HG03565 (cell line): ENCODE measurements at regions not wholly inside any gene's neighbourhood (a gene's known extent, or its start where the extent isn't known, plus 50 kb on each side); places are given as distances from the start of the nearest gene placed in this dataset.
A peak's percentile ranks its signal among the peaks of the same experiment; 100 is the strongest.
"Not testable (repeated sequence)": the region's sequence is repeated elsewhere in the genome, so short reads cannot be mapped to it uniquely, and the experiment has no call there.

Source experiments
- ATAC-seq: cut with Tn5 transposase; IDR thresholded peaks from one replicate; pipeline ENCODE4 v1.9.1; 2021; ENCODE audit warnings: mild to moderate bottlenecking, moderate library complexity; ENCODE audit not compliant: unreplicated experiment

DNA sequence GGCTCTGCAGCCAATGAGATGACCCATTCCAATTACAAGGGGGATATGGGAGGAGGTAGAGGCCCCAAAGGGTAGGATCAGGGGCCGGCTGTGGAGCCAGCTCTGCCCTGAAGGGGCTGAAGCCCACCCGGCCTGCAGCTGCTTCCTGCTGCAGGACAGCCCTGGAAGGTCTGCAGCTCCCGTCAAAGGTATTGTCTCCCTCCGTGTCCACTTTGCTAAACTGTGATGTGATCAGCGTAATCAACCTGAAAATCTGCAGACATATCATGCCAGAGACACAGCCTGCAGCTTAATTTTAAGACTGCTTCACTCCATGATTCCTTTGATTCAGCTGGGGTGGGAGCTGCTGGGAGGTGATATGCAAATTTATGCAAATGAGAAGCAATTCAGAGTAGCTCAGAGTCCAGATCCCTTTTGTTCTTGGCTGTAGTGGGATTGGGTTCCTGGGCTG is 90.7 kb downstream of the GADD45G start:
- no peak for ATAC-seq

DNA sequence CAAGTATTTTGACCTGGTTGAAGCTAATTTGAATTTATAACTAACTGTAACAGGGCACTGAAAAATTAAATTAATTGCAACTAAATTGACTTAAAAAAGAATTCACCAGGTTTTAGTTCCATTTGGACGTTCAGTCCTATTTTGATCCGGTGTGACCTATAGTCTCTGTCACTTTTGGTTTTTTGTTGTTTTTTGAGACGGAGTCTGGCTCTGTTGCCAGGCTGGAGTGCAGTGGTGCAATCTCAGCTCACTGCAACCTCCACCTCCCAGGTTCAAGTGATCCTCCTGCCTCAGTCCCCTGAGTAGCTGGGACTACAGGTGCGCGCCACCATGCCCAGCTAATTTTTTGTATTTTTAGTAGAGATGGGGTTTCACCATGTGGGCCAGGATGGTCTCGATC is 91.2 kb downstream of the GADD45G start:
- ATAC-seq, result not testable (repeated sequence)

GRCh38 chr9:89696780-89697179 is 92.0 kb downstream of the GADD45G start:
- ATAC-seq, result no peak

DNA sequence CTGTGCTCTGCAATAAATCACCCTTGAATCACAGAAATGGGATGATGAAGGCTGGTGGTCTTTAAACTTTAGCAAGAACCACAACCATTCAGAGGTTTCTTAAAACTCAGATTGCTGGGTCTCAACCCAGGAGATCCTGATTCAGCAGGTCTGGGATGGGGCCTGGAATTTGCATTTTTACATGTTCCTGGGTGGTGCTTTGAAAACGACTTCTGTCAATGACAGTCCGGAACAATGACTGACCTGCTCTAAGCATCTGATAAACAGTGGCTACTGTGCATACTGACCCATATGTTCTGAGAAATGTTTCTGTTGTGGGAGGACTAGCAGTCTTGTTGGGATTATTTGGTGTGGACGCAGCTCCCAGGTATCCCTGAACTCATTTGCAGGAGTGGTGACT is 92.7 kb downstream of the GADD45G start:
- no peak for ATAC-seq

DNA sequence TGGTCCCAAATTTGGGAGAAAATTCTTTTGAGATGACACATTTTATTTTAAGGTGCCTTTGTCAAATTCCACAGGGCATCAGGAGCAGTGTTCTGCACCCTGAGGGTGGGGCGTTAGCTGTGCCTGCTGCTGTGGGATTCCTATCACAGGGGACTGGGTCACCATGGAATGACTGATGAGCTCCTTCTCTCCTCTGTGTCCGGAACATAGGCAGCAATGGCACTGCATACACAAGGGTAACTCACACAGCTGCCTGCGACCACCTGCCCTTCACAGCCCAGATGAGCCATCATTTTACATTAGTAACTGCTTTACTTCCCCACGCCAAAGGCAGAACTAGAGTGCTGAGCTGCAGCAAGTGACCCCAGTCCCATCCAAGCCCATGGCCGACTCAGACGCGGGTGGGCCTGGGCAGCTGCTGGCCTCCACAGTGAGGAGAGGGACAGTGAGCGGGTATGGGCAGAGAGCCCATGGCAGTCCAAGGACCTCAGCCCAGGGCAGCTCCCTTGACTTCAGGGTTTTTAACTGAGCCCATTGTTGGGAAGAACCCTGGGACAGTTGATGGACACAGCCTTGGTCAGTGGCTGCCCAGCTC is 93.7 kb downstream of the GADD45G start:
- no peak for ATAC-seq

GRCh38 chr9:89699646-89700045 is 94.8 kb downstream of the GADD45G start:
- no peak for ATAC-seq

GRCh38 chr9:89701221-89701798 is 96.5 kb downstream of the GADD45G start:
- peak; percentile 46 for ATAC-seq

DNA sequence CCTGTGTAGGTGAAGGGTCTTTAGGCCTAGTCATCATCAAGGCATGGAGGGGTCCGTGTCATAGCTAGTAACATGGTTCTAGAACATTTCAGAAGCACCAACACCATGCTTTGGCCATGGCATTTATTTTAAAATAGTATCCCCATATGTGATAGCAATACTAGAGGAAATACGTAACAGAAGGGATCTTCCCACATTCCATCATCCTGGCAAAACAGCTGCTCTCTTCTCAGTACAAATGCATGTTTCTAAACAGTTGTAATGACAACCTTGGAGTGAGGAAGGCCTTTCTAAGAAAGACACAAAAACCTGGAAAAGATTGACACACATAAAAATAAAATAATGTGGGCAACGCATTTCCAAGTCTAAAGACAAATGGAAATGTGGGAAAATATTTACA is 97.6 kb downstream of the GADD45G start:
- ATAC-seq, result no peak

DNA sequence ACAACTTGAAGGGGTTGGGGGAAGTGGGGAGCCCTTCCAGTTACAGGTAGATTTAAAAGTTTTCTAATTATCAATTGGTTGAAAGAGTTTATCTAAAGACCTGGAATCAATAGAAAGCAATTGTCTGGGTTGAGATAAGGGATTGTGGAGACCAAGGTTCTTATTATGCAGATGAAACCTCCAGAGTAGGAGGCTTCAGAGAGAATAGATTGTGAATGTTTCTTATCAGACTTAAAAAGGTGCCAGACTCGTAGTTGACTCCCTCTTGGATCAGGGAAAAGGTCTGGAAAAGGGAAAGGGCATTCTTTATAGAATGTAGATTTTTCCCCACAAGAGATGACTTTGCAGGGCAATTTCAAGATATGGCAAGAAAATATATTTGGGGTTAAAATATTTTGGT is 100.8 kb downstream of the GADD45G start:
- no peak for ATAC-seq

GRCh38 chr9:89706086-89706485 is 101.3 kb downstream of the GADD45G start:
- ATAC-seq, result no peak

DNA sequence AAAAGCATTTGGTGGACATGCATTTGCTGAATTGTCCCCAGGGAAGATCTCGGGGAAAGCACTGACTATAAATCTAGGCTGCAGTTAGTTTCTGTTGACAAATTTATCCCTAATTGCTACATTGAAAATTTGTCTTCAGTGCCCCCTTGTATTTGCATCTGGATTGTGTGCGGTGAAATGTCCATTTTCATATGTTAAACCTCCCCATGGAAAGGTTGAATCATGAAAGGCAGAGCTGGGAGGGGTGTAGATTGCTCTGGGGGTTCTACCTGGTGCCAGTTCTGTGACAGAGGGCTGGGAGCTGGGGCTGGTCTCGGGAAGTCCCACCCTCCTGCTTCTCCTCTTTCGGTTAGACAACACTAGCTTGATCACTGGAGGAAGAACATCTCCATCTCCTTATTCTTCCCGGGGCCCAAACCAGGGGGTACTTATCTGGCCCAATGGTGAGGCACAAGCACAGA is 101.9 kb downstream of the GADD45G start:
- no peak for ATAC-seq

DNA sequence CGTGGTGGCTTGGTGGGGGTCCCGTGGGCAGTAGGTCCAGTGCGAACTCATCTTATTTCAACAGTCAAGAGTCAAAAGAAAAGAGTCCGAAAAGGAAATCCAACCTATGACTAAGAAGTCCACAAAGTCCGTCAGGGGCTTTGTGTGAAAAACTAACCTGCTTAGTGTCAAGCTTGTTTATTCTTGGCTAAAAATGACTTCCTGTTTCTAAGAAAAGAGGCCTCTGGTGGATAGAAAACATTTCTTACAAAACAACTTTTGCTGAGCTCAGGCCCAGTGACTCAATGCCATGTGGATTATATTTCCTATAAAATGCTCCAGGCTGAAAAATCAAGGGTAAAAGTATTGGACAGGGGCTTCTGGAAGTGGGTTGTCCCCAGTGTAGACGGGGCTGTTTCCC is 105.9 kb downstream of the GADD45G start:
- ATAC-seq, result no peak

- ATAC-seq, result no peak
Observed at GRCh38 chr9:89711866-89712265, 107.1 kb downstream of the GADD45G start.

DNA sequence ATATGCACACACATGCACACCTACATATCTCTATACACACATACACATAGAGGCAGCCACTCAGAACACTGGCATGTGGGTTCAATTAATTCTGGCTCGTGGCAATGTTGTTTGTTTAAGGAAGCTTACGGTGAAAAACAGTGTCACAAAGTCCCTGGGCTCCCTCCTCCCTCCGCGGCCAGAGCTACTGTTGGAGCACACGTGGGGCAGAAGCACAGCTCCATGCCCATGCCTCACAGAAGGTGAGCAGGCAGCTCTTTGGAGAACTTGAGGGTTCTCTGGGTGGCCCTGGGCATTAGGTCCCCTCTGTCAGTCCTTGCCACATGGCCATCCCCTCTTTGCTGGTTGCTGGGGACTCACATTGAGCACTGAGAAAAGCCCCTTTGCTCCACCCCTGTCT is 107.5 kb downstream of the GADD45G start:
- no peak for ATAC-seq

DNA sequence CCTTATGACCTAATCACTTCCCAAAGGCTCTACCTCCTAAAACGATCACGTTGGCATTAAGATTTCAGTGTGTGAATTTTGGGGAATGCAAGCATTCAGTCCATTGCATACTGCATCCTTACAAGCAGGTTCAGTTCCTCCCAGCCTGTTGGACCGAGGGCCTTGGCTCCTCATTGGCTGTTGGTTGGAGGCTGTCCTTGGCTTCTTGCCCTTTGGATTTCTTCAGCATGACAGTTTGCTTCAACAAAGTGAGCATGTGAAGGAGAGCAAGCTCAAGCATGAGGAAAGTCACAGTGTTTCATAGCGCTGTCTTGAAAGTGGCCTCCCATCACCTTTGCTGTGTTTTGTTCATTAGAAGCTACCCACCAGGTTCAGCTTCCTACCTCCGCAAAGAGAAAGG is 109.5 kb downstream of the GADD45G start:
- no peak for ATAC-seq

DNA sequence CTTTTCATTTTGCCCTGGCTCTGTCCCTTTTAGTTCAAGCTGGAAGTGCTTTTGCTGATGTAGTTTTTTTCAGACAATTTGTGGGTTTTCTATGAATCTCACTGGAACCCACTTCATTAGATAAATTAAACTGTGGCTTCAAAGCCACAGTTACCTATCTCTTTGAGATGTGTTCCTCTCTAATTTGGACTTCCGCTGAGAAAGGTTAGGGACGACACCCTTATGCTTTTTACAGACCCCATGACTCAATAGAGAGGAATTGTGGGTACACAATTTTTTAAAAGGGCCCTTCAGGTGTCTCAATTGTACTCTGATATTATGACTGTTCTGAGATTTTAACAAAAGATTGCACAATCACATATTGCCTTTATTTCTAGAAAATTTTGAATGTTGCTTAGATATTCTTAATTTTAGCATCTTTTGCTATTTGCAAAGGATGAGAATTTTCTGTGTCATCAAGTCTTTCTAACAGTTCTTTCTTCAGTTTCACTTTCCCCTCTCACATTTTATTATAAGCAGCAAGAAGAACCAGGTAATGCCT is 110.6 kb downstream of the GADD45G start:
- ATAC-seq, result no peak

GRCh38 chr9:89715881-89716280 is 111.1 kb downstream of the GADD45G start:
- no peak for ATAC-seq

- ATAC-seq, result no peak
Observed at GRCh38 chr9:89716559-89716958, 111.7 kb downstream of the GADD45G start.

DNA sequence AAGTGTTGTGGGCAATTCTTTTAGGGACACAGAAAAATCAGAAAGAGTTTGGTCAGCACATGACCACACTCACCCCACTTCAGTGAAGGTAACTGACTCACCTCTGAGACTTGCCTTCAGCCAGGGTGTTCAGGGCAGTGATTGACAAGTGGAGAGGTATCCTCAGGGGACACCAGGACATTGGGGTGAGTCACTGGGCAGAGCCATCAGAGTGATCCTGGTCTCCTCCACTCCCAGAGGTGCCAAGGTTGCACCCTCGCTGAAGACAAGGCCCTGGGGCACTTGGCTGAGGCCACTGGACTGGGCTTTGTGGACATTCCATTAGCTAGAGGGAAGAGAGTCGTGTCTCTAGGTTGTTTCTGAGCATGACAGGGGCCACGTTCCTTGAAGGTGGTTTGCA is 113.4 kb downstream of the GADD45G start:
- ATAC-seq, result no peak

DNA sequence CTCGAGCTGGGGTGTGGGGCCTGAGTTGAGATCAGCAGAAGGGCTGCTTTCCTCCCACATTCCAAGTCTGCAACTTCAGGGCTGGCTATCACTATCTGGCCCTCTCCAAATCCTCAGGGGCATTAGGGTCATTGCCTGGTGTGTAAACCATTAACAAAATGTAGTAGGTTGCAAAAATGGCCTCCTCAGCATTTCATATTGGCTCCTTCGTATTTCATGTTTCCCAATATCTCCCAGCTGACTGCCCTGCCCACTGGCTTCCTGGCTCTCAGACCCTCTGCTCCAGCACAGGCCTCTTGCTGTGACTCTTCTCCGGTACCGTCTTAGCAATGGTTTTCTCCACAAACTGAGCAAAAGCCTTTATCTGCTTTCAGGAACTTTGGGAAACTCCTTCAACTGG is 113.8 kb downstream of the GADD45G start:
- no peak for ATAC-seq

DNA sequence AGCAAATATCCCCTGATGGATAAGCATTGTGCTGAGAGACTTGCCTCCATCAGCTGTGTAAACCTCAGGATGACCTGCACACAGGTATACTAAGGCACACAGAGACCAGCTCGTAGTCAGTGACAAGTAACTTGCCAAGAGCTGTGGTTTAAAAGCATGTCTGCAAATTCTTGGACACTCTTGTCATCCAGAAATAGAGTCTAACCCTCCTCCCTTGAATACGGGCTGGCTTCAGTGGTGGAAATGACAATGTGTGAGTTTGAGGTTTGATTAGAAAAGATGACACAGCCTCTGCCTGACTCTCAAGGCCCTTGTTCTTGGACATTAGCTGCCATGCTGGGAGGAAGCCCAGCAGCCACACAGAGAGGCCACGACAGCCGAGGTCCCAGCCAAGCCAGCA is 114.4 kb downstream of the GADD45G start:
- no peak for ATAC-seq

DNA sequence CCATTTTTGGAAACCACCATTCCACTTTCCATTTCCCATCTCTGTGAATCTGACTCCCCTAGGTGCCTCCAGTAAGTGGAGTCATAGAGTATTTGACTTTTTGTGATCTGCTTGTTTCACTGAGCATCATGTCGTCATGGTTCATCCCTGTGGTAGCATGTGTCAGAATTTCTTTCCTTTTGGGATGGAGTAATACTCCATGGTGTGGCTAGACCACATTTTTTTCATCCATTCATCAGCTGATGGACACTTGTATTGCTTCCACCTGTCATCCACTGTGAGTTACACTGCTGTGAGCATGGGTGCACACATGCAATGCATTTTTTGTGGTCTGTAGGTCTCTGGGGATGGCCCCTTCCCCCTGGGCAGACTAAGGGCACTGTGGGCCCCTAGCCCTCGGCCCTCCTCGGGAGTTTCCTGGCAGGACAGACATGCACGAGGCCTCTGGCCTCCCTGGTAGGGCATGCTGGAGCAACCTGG is 115.9 kb downstream of the GADD45G start:
- no peak for ATAC-seq
